ENCODE measurements at regions not wholly inside any gene's neighbourhood (a gene's known extent, or its start where the extent isn't known, plus 50 kb on each side); places are given as distances from the start of the nearest gene placed in this dataset.
"Not testable (repeated sequence)": the region's sequence is repeated elsewhere in the genome, so short reads cannot be mapped to it uniquely, and the experiment has no call there.

GRCh38 chr3:102354818-102355515 lies 79.8 kb upstream of the ZPLD1 start:
- no peak overlapping the region for H3K18ac ChIP-seq (ENCODE audit: low read length)
- H3K23ac ChIP-seq (ENCODE audit: low read length) = no peak overlapping the region
- no peak overlapping the region for H3K56ac ChIP-seq (ENCODE audit: low read length)
- H3K4ac ChIP-seq (ENCODE audit: low read depth, low read length) = no peak overlapping the region
- H2AK5ac ChIP-seq (ENCODE audit: low read length) = no peak overlapping the region
- no peak overlapping the region for H3K4me3 ChIP-seq (ENCODE audit: low read length)
- no peaks in the 10 kb centered on the region for H3K79me2 ChIP-seq (ENCODE audit: control insufficient read depth, insufficient read depth, low read length)
- no peak overlapping the region for H4K8ac ChIP-seq (ENCODE audit: low read depth, low read length)
- no peak overlapping the region for H2BK120ac ChIP-seq (ENCODE audit: low read depth, low read length)
- H4K5ac ChIP-seq (ENCODE audit: low read length) = no peak overlapping the region
- no peak overlapping the region for H3K27ac ChIP-seq (ENCODE audit: low read depth, low read length)
- H3K4me1 ChIP-seq (ENCODE audit: control insufficient read depth, low read depth, low read length) = no peaks in the 10 kb centered on the region
- H3K4me2 ChIP-seq (ENCODE audit: low read length) = no peak overlapping the region
- no peak overlapping the region for H2BK5ac ChIP-seq (ENCODE audit: low read length)
- no peaks in the 10 kb centered on the region for H3K27me3 ChIP-seq (ENCODE audit: insufficient read depth, low read length, poor library complexity)
- no peaks in the 10 kb centered on the region for H3K79me1 ChIP-seq (ENCODE audit: low read length)
- no peak overlapping the region for H3K9ac ChIP-seq (ENCODE audit: low read length)
- H3K36me3 ChIP-seq (ENCODE audit: control insufficient read depth, insufficient read depth, low read length) = no peaks in the 10 kb centered on the region
- no peak overlapping the region for H2BK15ac ChIP-seq (replicated peaks; ENCODE audit: low read depth)
- peak; percentile 66 for DNase-seq

DNA sequence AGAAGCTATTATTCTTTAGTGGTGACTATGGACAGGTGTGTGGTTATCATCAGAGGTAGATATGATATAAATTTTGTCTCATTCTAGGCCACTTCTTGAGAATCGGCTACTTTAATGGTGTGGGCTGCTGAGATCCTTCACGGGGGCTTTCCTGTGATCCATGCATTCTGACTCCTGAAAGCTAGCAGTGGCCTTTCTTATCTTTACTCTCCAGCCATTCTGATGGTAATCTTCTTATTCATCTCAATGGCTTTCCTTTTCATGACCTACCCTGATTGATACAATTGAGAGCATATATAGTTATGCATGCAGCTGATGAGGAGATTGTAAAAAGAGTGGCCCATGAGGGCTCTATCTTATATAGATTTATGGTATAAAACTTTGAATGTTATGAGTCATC lies 78.3 kb upstream of the ZPLD1 start:
- Histone ChIP-seq H4K8ac (ENCODE audit: low read depth, low read length) (no peak overlapping the region), H3K27ac (ENCODE audit: low read depth, low read length) (no peak overlapping the region), H2AK5ac (ENCODE audit: low read length) (no peak overlapping the region), H2BK120ac (ENCODE audit: low read depth, low read length) (no peak overlapping the region), H3K18ac (ENCODE audit: low read length) (no peak overlapping the region), H2BK5ac (ENCODE audit: low read length) (no peak overlapping the region), H2BK15ac (replicated peaks; ENCODE audit: low read depth) (no peak overlapping the region), H4K5ac (ENCODE audit: low read length) (no peak overlapping the region), H3K4ac (ENCODE audit: low read depth, low read length) (no peak overlapping the region), H3K56ac (ENCODE audit: low read length) (no peak overlapping the region), H3K79me1 (ENCODE audit: low read length) (no peaks in the 10 kb centered on the region), H3K27me3 (ENCODE audit: insufficient read depth, low read length, poor library complexity) (no peaks in the 10 kb centered on the region), H3K4me2 (ENCODE audit: low read length) (no peak overlapping the region), H3K4me3 (ENCODE audit: low read length) (no peak overlapping the region), H3K79me2 (ENCODE audit: control insufficient read depth, insufficient read depth, low read length) (no peaks in the 10 kb centered on the region), H3K36me3 (ENCODE audit: control insufficient read depth, insufficient read depth, low read length) (no peaks in the 10 kb centered on the region), H3K23ac (ENCODE audit: low read length) (no peak overlapping the region), H3K9ac (ENCODE audit: low read length) (no peak overlapping the region), H3K4me1 (ENCODE audit: control insufficient read depth, low read depth, low read length) (no peaks in the 10 kb centered on the region)
- no CpG with 5 or more reads among the region's 2 CpGs for WGBS (ENCODE audit: extremely low coverage, insufficient coverage, low lambda C conversion rate)
- peak; percentile 27 for DNase-seq

DNA sequence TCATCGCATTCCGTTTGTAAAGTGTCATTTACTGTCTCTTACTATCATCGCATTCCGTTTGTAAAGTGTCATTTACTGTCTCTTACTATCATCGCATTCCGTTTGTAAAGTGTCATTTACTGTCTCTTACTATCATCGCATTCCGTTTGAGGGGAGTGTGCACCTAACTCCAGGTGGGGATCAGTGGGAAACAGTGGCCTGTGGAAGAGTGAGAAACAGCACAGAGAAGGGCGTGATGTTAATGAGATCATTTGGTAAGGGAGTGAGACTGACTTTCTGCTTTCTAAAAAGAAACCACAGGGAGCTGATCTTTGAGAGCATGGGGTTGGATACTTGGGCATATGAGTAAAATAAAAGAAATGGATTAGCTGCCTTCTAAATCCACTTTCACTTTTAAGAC lies 77.5 kb upstream of the ZPLD1 start:
- not testable (repeated sequence) for H3K27ac ChIP-seq (ENCODE audit: low read depth, low read length); H2BK15ac ChIP-seq (replicated peaks; ENCODE audit: low read depth); H3K36me3 ChIP-seq (ENCODE audit: control insufficient read depth, insufficient read depth, low read length); H3K18ac ChIP-seq (ENCODE audit: low read length); H2BK120ac ChIP-seq (ENCODE audit: low read depth, low read length); H3K4ac ChIP-seq (ENCODE audit: low read depth, low read length); H3K23ac ChIP-seq (ENCODE audit: low read length); H3K79me1 ChIP-seq (ENCODE audit: low read length); H3K4me2 ChIP-seq (ENCODE audit: low read length); H2AK5ac ChIP-seq (ENCODE audit: low read length); H4K5ac ChIP-seq (ENCODE audit: low read length); H2BK5ac ChIP-seq (ENCODE audit: low read length); H3K27me3 ChIP-seq (ENCODE audit: insufficient read depth, low read length, poor library complexity); H3K79me2 ChIP-seq (ENCODE audit: control insufficient read depth, insufficient read depth, low read length); H3K9ac ChIP-seq (ENCODE audit: low read length); H3K4me1 ChIP-seq (ENCODE audit: control insufficient read depth, low read depth, low read length); H3K56ac ChIP-seq (ENCODE audit: low read length); H3K4me3 ChIP-seq (ENCODE audit: low read length); H4K8ac ChIP-seq (ENCODE audit: low read depth, low read length)
- WGBS (ENCODE audit: extremely low coverage, insufficient coverage, low lambda C conversion rate) = no CpG with 5 or more reads among the region's 9 CpGs
- DNase-seq = peak; percentile 83

DNA sequence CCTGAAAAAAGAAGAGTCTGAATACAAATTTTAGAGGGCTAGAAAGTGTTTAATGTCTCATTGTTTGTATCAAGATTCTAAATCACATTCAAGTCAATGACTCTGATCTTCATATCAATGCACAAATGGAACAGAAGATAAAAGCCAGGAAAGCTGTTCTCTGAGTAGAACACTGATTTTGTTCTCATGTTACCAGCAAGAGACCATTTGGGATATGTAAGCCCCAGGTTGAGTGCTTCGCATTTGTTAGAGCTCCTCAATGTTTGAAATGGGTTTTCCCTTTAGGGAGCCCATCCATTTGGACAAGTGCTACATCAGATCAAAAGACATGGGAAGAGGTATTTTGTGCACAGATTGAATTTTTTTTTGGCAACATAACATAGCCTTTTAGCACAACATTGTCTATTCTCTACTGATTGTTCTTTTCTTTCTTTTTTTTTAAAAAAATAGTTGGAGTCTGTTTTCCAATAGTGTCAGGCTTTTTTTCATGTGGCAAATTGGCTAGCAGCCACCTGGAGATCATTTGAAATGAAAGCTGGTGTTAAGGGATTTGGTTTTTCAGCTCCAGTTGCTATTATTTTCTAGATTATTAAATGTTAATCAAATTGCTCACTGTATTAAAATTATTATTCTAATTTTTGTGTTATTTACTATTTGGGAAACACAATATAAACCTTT lies 74.5 kb upstream of the ZPLD1 start:
- Histone ChIP-seq H3K79me1 (ENCODE audit: low read length) (no peaks in the 10 kb centered on the region), H2BK5ac (ENCODE audit: low read length) (no peak overlapping the region), H4K5ac (ENCODE audit: low read length) (no peak overlapping the region), H3K4me2 (ENCODE audit: low read length) (no peak overlapping the region), H3K56ac (ENCODE audit: low read length) (no peak overlapping the region), H3K18ac (ENCODE audit: low read length) (no peak overlapping the region), H3K4me3 (ENCODE audit: low read length) (no peak overlapping the region), H3K4me1 (ENCODE audit: control insufficient read depth, low read depth, low read length) (no peaks in the 10 kb centered on the region), H3K27me3 (ENCODE audit: insufficient read depth, low read length, poor library complexity) (no peaks in the 10 kb centered on the region), H4K8ac (ENCODE audit: low read depth, low read length) (no peak overlapping the region), H3K27ac (ENCODE audit: low read depth, low read length) (no peak overlapping the region), H2BK120ac (ENCODE audit: low read depth, low read length) (no peak overlapping the region), H3K4ac (ENCODE audit: low read depth, low read length) (no peak overlapping the region), H2BK15ac (replicated peaks; ENCODE audit: low read depth) (no peak overlapping the region), H3K9ac (ENCODE audit: low read length) (no peak overlapping the region), H2AK5ac (ENCODE audit: low read length) (no peak overlapping the region), H3K36me3 (ENCODE audit: control insufficient read depth, insufficient read depth, low read length) (no peaks in the 10 kb centered on the region), H3K23ac (ENCODE audit: low read length) (no peak overlapping the region), H3K79me2 (ENCODE audit: control insufficient read depth, insufficient read depth, low read length) (no peaks in the 10 kb centered on the region)
- WGBS (ENCODE audit: extremely low coverage, insufficient coverage, low lambda C conversion rate) = no CpG with 5 or more reads among the region's 1 CpG
- DNase-seq = no peak

GRCh38 chr3:102361101-102361500 lies 73.7 kb upstream of the ZPLD1 start:
- H3K56ac ChIP-seq (ENCODE audit: low read length) = no peak overlapping the region
- H3K36me3 ChIP-seq (ENCODE audit: control insufficient read depth, insufficient read depth, low read length) = no peaks in the 10 kb centered on the region
- no peaks in the 10 kb centered on the region for H3K79me1 ChIP-seq (ENCODE audit: low read length)
- H3K27me3 ChIP-seq (ENCODE audit: insufficient read depth, low read length, poor library complexity) = no peaks in the 10 kb centered on the region
- no CpG with 5 or more reads among the region's 3 CpGs for WGBS (ENCODE audit: extremely low coverage, insufficient coverage, low lambda C conversion rate)
- H4K8ac ChIP-seq (ENCODE audit: low read depth, low read length) = no peak overlapping the region
- H2BK120ac ChIP-seq (ENCODE audit: low read depth, low read length) = no peak overlapping the region
- no peak overlapping the region for H3K18ac ChIP-seq (ENCODE audit: low read length)
- no peak overlapping the region for H2AK5ac ChIP-seq (ENCODE audit: low read length)
- no peak overlapping the region for H3K4me2 ChIP-seq (ENCODE audit: low read length)
- H3K4ac ChIP-seq (ENCODE audit: low read depth, low read length) = no peak overlapping the region
- H3K4me1 ChIP-seq (ENCODE audit: control insufficient read depth, low read depth, low read length) = no peaks in the 10 kb centered on the region
- no peak overlapping the region for H3K9ac ChIP-seq (ENCODE audit: low read length)
- no peak overlapping the region for H2BK15ac ChIP-seq (replicated peaks; ENCODE audit: low read depth)
- no peak overlapping the region for H4K5ac ChIP-seq (ENCODE audit: low read length)
- DNase-seq = no peak
- no peaks in the 10 kb centered on the region for H3K79me2 ChIP-seq (ENCODE audit: control insufficient read depth, insufficient read depth, low read length)
- H3K4me3 ChIP-seq (ENCODE audit: low read length) = no peak overlapping the region
- H3K27ac ChIP-seq (ENCODE audit: low read depth, low read length) = no peak overlapping the region
- no peak overlapping the region for H3K23ac ChIP-seq (ENCODE audit: low read length)
- H2BK5ac ChIP-seq (ENCODE audit: low read length) = no peak overlapping the region

GRCh38 chr3:102366116-102366515 lies 68.7 kb upstream of the ZPLD1 start:
- not testable (repeated sequence) for H3K27ac ChIP-seq (ENCODE audit: low read depth, low read length); H3K9ac ChIP-seq (ENCODE audit: low read length); H3K4me1 ChIP-seq (ENCODE audit: control insufficient read depth, low read depth, low read length); H4K8ac ChIP-seq (ENCODE audit: low read depth, low read length); H2BK5ac ChIP-seq (ENCODE audit: low read length); H3K36me3 ChIP-seq (ENCODE audit: control insufficient read depth, insufficient read depth, low read length); H2BK15ac ChIP-seq (replicated peaks; ENCODE audit: low read depth); H3K27me3 ChIP-seq (ENCODE audit: insufficient read depth, low read length, poor library complexity); H3K4ac ChIP-seq (ENCODE audit: low read depth, low read length); H2AK5ac ChIP-seq (ENCODE audit: low read length); H3K79me2 ChIP-seq (ENCODE audit: control insufficient read depth, insufficient read depth, low read length); H3K4me3 ChIP-seq (ENCODE audit: low read length); H4K5ac ChIP-seq (ENCODE audit: low read length); H2BK120ac ChIP-seq (ENCODE audit: low read depth, low read length); H3K23ac ChIP-seq (ENCODE audit: low read length); H3K4me2 ChIP-seq (ENCODE audit: low read length); H3K56ac ChIP-seq (ENCODE audit: low read length); DNase-seq; H3K79me1 ChIP-seq (ENCODE audit: low read length); H3K18ac ChIP-seq (ENCODE audit: low read length)
- WGBS (ENCODE audit: extremely low coverage, insufficient coverage, low lambda C conversion rate) = no CpG with 5 or more reads among the region's 1 CpG
